ENCODE measurements at regions not wholly inside any gene's neighbourhood (a gene's known extent, or its start where the extent isn't known, plus 50 kb on each side); places are given as distances from the start of the nearest gene placed in this dataset.

- DNase-seq, result no peak
- Histone ChIP-seq H3K4me3 (ENCODE audit: low read length) (no peak overlapping the region), H3K4me1 (ENCODE audit: control insufficient read depth in 2 of 2, insufficient read depth in 2 of 2, low read length in 2 of 2) (no peaks in the 10 kb centered on the region), H3K27ac (ENCODE audit: low read depth, low read length) (no peak overlapping the region), H3K27me3 (ENCODE audit: control insufficient read depth in 2 of 2, insufficient read depth in 2 of 2, low read length in 2 of 2) (no peaks in the 10 kb centered on the region), H3K9me3 (ENCODE audit: control insufficient read depth in 2 of 3, low read length in 3 of 3) (no peaks in the 10 kb centered on the region), H3K36me3 (ENCODE audit: control insufficient read depth in 2 of 3, insufficient read depth in 3 of 3, low read length in 3 of 3) (no peaks in the 10 kb centered on the region)
- Mint-ChIP-seq H3K4me1 (peaks cover 0 to 4% (median 0%) of the 10 kb centered on the region in 7 donors), H3K27ac (no peak overlapping the region), H3K27me3 (peaks cover 0 to 37% (median 17%) of the 10 kb centered on the region in 5 donors), H3K9me3 (peaks cover 0 to 5% (median 0%) of the 10 kb centered on the region in 11 donors), H3K36me3 (no peaks in the 10 kb centered on the region), H3K4me3 (no peak overlapping the region)
- ATAC-seq, result no peak
- ChIA-PET POLR2A (no interaction called here), CTCF (no interaction called here)
- intact Hi-C loops (cut with micrococcal nuclease), result no loop called here
Observed at GRCh38 chr10:78616125-78616695, 452.6 kb upstream of the ZMIZ1 start.

- Histone ChIP-seq H3K27me3 (ENCODE audit: control insufficient read depth in 2 of 2, insufficient read depth in 2 of 2, low read length in 2 of 2) (no peaks in the 10 kb centered on the region), H3K36me3 (ENCODE audit: control insufficient read depth in 2 of 3, insufficient read depth in 3 of 3, low read length in 3 of 3) (no peaks in the 10 kb centered on the region), H3K4me1 (ENCODE audit: control insufficient read depth in 2 of 2, insufficient read depth in 2 of 2, low read length in 2 of 2) (no peaks in the 10 kb centered on the region), H3K27ac (ENCODE audit: low read depth, low read length) (no peak overlapping the region), H3K4me3 (ENCODE audit: low read length) (no peak overlapping the region), H3K9me3 (ENCODE audit: control insufficient read depth in 2 of 3, low read length in 3 of 3) (no peaks in the 10 kb centered on the region)
- Mint-ChIP-seq H3K9me3 (peaks cover 0 to 4% (median 0%) of the 10 kb centered on the region in 11 donors), H3K4me1 (peaks cover 0 to 4% (median 0%) of the 10 kb centered on the region in 7 donors), H3K27ac (no peak overlapping the region), H3K4me3 (no peak overlapping the region), H3K36me3 (no peaks in the 10 kb centered on the region), H3K27me3 (peaks cover 0 to 37% (median 11%) of the 10 kb centered on the region in 5 donors)
- intact Hi-C loops (cut with micrococcal nuclease), result no loop called here
- ChIA-PET CTCF (no interaction called here), POLR2A (no interaction called here)
- DNase-seq (no peak), ATAC-seq (no peak)
Observed at GRCh38 chr10:78617115-78617514, 451.7 kb upstream of the ZMIZ1 start.

- no peaks in the 10 kb centered on the region for H3K4me1 ChIP-seq (ENCODE audit: control insufficient read depth in 2 of 2, insufficient read depth in 2 of 2, low read length in 2 of 2)
- peaks cover 0 to 4% (median 0%) of the 10 kb centered on the region in 7 donors for H3K4me1 Mint-ChIP-seq
- ChIA-PET CTCF (no interaction called here), POLR2A (no interaction called here)
- H3K36me3 ChIP-seq (ENCODE audit: control insufficient read depth in 2 of 3, insufficient read depth in 3 of 3, low read length in 3 of 3), result no peaks in the 10 kb centered on the region
- no peaks in the 10 kb centered on the region for H3K9me3 ChIP-seq (ENCODE audit: control insufficient read depth in 2 of 3, low read length in 3 of 3)
- H3K36me3 Mint-ChIP-seq, result no peaks in the 10 kb centered on the region
- H3K4me3 Mint-ChIP-seq, result no peak overlapping the region
- DNase-seq (no peak), ATAC-seq (no peak)
- intact Hi-C loops (cut with micrococcal nuclease), result no loop called here
- no peak overlapping the region for H3K27ac Mint-ChIP-seq
- peaks cover 0 to 4% (median 0%) of the 10 kb centered on the region in 11 donors for H3K9me3 Mint-ChIP-seq
- H3K27me3 Mint-ChIP-seq, result peaks cover 0 to 31% (median 6%) of the 10 kb centered on the region in 5 donors
- H3K27me3 ChIP-seq (ENCODE audit: control insufficient read depth in 2 of 2, insufficient read depth in 2 of 2, low read length in 2 of 2), result no peaks in the 10 kb centered on the region
- H3K4me3 ChIP-seq (ENCODE audit: low read length), result no peak overlapping the region
- no peak overlapping the region for H3K27ac ChIP-seq (ENCODE audit: low read depth, low read length)
Observed at GRCh38 chr10:78617631-78618030, 451.1 kb upstream of the ZMIZ1 start.

GRCh38 chr10:78618050-78618449 lies 450.7 kb upstream of the ZMIZ1 start:
- no peak overlapping the region for H3K27ac Mint-ChIP-seq
- Histone ChIP-seq H3K4me3 (ENCODE audit: low read length) (no peak overlapping the region), H3K36me3 (ENCODE audit: control insufficient read depth in 2 of 3, insufficient read depth in 3 of 3, low read length in 3 of 3) (no peaks in the 10 kb centered on the region), H3K27ac (ENCODE audit: low read depth, low read length) (no peak overlapping the region), H3K27me3 (ENCODE audit: control insufficient read depth in 2 of 2, insufficient read depth in 2 of 2, low read length in 2 of 2) (no peaks in the 10 kb centered on the region), H3K4me1 (ENCODE audit: control insufficient read depth in 2 of 2, insufficient read depth in 2 of 2, low read length in 2 of 2) (no peaks in the 10 kb centered on the region), H3K9me3 (ENCODE audit: control insufficient read depth in 2 of 3, low read length in 3 of 3) (no peaks in the 10 kb centered on the region)
- H3K36me3 Mint-ChIP-seq, result no peaks in the 10 kb centered on the region
- peaks cover 0 to 4% (median 0%) of the 10 kb centered on the region in 7 donors for H3K4me1 Mint-ChIP-seq
- peaks cover 0 to 28% (median 6%) of the 10 kb centered on the region in 5 donors for H3K27me3 Mint-ChIP-seq
- POLR2A ChIA-PET, result no interaction called here
- H3K4me3 Mint-ChIP-seq, result no peak overlapping the region
- H3K9me3 Mint-ChIP-seq, result peaks cover 0 to 4% (median 0%) of the 10 kb centered on the region in 11 donors
- CTCF ChIA-PET, result no interaction called here
- ATAC-seq (no peak), DNase-seq (no peak)
- intact Hi-C loops (cut with micrococcal nuclease), result no loop called here

- CTCF ChIA-PET, result no interaction called here
- intact Hi-C loops (cut with micrococcal nuclease), result no loop called here
Observed at GRCh38 chr10:78619115-78619851, 449.5 kb upstream of the ZMIZ1 start.

GRCh38 chr10:78619896-78620295 lies 448.9 kb upstream of the ZMIZ1 start:
- H3K4me1 ChIP-seq (ENCODE audit: control insufficient read depth in 2 of 2, insufficient read depth in 2 of 2, low read length in 2 of 2), result no peaks in the 10 kb centered on the region
- Mint-ChIP-seq H3K4me1 (peaks cover 0 to 4% (median 0%) of the 10 kb centered on the region in 7 donors), H3K27me3 (peaks cover 0 to 26% (median 6%) of the 10 kb centered on the region in 5 donors), H3K9me3 (peaks cover 0 to 2% (median 0%) of the 10 kb centered on the region in 11 donors), H3K4me3 (no peak overlapping the region), H3K36me3 (no peaks in the 10 kb centered on the region), H3K27ac (no peak overlapping the region)
- no peaks in the 10 kb centered on the region for H3K36me3 ChIP-seq (ENCODE audit: control insufficient read depth in 2 of 3, insufficient read depth in 3 of 3, low read length in 3 of 3)
- ATAC-seq (no peak), DNase-seq (no peak)
- intact Hi-C loops (cut with micrococcal nuclease), result no loop called here
- CTCF ChIA-PET, result no interaction called here
- POLR2A ChIA-PET, result no interaction called here
- H3K27me3 ChIP-seq (ENCODE audit: control insufficient read depth in 2 of 2, insufficient read depth in 2 of 2, low read length in 2 of 2), result no peaks in the 10 kb centered on the region
- no peak overlapping the region for H3K4me3 ChIP-seq (ENCODE audit: low read length)
- no peak overlapping the region for H3K27ac ChIP-seq (ENCODE audit: low read depth, low read length)
- H3K9me3 ChIP-seq (ENCODE audit: control insufficient read depth in 2 of 3, low read length in 3 of 3), result no peaks in the 10 kb centered on the region

More at GRCh38 chr10:78619115-78619851, 449.5 kb upstream of the ZMIZ1 start:
- no peak overlapping the region for H3K4me3 ChIP-seq (ENCODE audit: low read length)
- ATAC-seq (peak; percentile 18), DNase-seq (no peak)
- H3K27ac ChIP-seq (ENCODE audit: low read depth, low read length), result no peak overlapping the region
- no peaks in the 10 kb centered on the region for H3K4me1 ChIP-seq (ENCODE audit: control insufficient read depth in 2 of 2, insufficient read depth in 2 of 2, low read length in 2 of 2)
- H3K9me3 Mint-ChIP-seq, result peaks cover 0 to 2% (median 0%) of the 10 kb centered on the region in 11 donors
- no peaks in the 10 kb centered on the region for H3K36me3 ChIP-seq (ENCODE audit: control insufficient read depth in 2 of 3, insufficient read depth in 3 of 3, low read length in 3 of 3)
- H3K36me3 Mint-ChIP-seq, result no peaks in the 10 kb centered on the region
- POLR2A ChIA-PET, result no interaction called here
- H3K4me1 Mint-ChIP-seq, result peaks cover 0 to 4% (median 0%) of the 10 kb centered on the region in 7 donors
- H3K4me3 Mint-ChIP-seq, result no peak overlapping the region
- H3K9me3 ChIP-seq (ENCODE audit: control insufficient read depth in 2 of 3, low read length in 3 of 3), result no peaks in the 10 kb centered on the region
- H3K27me3 Mint-ChIP-seq, result peaks cover 0 to 26% (median 6%) of the 10 kb centered on the region in 5 donors
- no peak overlapping the region for H3K27ac Mint-ChIP-seq
- no peaks in the 10 kb centered on the region for H3K27me3 ChIP-seq (ENCODE audit: control insufficient read depth in 2 of 2, insufficient read depth in 2 of 2, low read length in 2 of 2)

Data from naive thymus-derived CD4-positive, alpha-beta T cell (primary cell).